ENCODE measurements at regions not wholly inside any gene's neighbourhood (a gene's known extent, or its start where the extent isn't known, plus 50 kb on each side); places are given as distances from the start of the nearest gene placed in this dataset.

GRCh38 chr15:72872066-72872845, 88.7 kb upstream of the ADPGK start:
- Histone ChIP-seq H3K36me3 (ENCODE audit: insufficient read depth, low read length) (no peaks in the 10 kb centered on the region), H3K27ac (ENCODE audit: low read depth, low read length) (no peak overlapping the region), H3K4me1 (ENCODE audit: control insufficient read depth, insufficient read depth, low read length, unreplicated experiment) (no peaks in the 10 kb centered on the region), H2AFZ (ENCODE audit: low read length, unreplicated experiment) (no peak overlapping the region), H3K4me3 (ENCODE audit: low read depth, low read length) (no peak overlapping the region), H3K27me3 (ENCODE audit: insufficient read depth, low read length) (peaks cover 53% of the 10 kb centered on the region), H3K79me2 (ENCODE audit: control insufficient read depth, insufficient read depth, low read length, unreplicated experiment) (no peaks in the 10 kb centered on the region)

GRCh38 chr15:72866866-72867616, 83.5 kb upstream of the ADPGK start:
- Histone ChIP-seq H3K4me3 (ENCODE audit: low read depth, low read length) (no peak overlapping the region), H3K79me2 (ENCODE audit: control insufficient read depth, insufficient read depth, low read length, unreplicated experiment) (no peaks in the 10 kb centered on the region), H3K36me3 (ENCODE audit: insufficient read depth, low read length) (no peaks in the 10 kb centered on the region), H3K4me1 (ENCODE audit: control insufficient read depth, insufficient read depth, low read length, unreplicated experiment) (no peaks in the 10 kb centered on the region), H3K27ac (ENCODE audit: low read depth, low read length) (no peak overlapping the region), H3K27me3 (ENCODE audit: insufficient read depth, low read length) (peaks cover 54% of the 10 kb centered on the region), H2AFZ (ENCODE audit: low read length, unreplicated experiment) (no peak overlapping the region)

DNA sequence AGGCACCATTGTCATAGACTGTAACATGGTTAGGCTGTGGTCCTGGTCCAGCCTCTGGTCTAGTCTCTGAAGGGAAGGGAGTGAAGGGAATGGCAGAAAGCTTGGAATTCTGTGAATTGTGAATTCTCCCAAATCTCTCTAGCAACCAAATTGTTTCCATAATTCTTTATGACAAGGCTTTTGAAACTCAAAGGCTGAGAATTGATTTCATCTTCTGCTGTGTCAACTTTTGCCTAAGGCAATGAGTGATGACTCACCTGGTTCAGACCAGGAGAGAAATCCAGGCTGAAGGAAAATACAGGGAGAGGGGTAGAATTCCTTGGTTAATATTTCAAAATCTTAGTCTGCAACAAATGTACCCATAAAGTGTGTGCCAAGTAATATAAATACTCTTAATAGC, 82.6 kb upstream of the ADPGK start:
- Histone ChIP-seq H3K27me3 (ENCODE audit: insufficient read depth, low read length) (peaks cover 49% of the 10 kb centered on the region), H2AFZ (ENCODE audit: low read length, unreplicated experiment) (no peak overlapping the region), H3K79me2 (ENCODE audit: control insufficient read depth, insufficient read depth, low read length, unreplicated experiment) (no peaks in the 10 kb centered on the region), H3K36me3 (ENCODE audit: insufficient read depth, low read length) (no peaks in the 10 kb centered on the region), H3K27ac (ENCODE audit: low read depth, low read length) (no peak overlapping the region), H3K4me3 (ENCODE audit: low read depth, low read length) (no peak overlapping the region), H3K4me1 (ENCODE audit: control insufficient read depth, insufficient read depth, low read length, unreplicated experiment) (no peaks in the 10 kb centered on the region)

- Histone ChIP-seq H3K27ac (ENCODE audit: low read depth, low read length) (no peak overlapping the region), H3K79me2 (ENCODE audit: control insufficient read depth, insufficient read depth, low read length, unreplicated experiment) (no peaks in the 10 kb centered on the region), H3K4me1 (ENCODE audit: control insufficient read depth, insufficient read depth, low read length, unreplicated experiment) (no peaks in the 10 kb centered on the region), H3K36me3 (ENCODE audit: insufficient read depth, low read length) (no peaks in the 10 kb centered on the region), H3K4me3 (ENCODE audit: low read depth, low read length) (no peak overlapping the region), H3K27me3 (ENCODE audit: insufficient read depth, low read length) (peaks cover 52% of the 10 kb centered on the region), H2AFZ (ENCODE audit: low read length, unreplicated experiment) (no peak overlapping the region)
Measured at GRCh38 chr15:72865486-72865885, 81.9 kb upstream of the ADPGK start.

GRCh38 chr15:72864681-72865080, 81.1 kb upstream of the ADPGK start:
- no peak overlapping the region for H2AFZ ChIP-seq (ENCODE audit: low read length, unreplicated experiment)

GRCh38 chr15:72861354-72861910, 77.9 kb upstream of the ADPGK start:
- H3K4me3 ChIP-seq (ENCODE audit: low read depth, low read length) = no peak overlapping the region
- H3K27ac ChIP-seq (ENCODE audit: low read depth, low read length) = no peak overlapping the region
- no peak overlapping the region for H2AFZ ChIP-seq (ENCODE audit: low read length, unreplicated experiment)
- no peaks in the 10 kb centered on the region for H3K79me2 ChIP-seq (ENCODE audit: control insufficient read depth, insufficient read depth, low read length, unreplicated experiment)
- H3K36me3 ChIP-seq (ENCODE audit: insufficient read depth, low read length) = no peaks in the 10 kb centered on the region
- H3K27me3 ChIP-seq (ENCODE audit: insufficient read depth, low read length) = peaks cover 26% of the 10 kb centered on the region
- no peaks in the 10 kb centered on the region for H3K4me1 ChIP-seq (ENCODE audit: control insufficient read depth, insufficient read depth, low read length, unreplicated experiment)

More at GRCh38 chr15:72864681-72865080, 81.1 kb upstream of the ADPGK start:
- no peak overlapping the region for H3K27ac ChIP-seq (ENCODE audit: low read depth, low read length)
- no peaks in the 10 kb centered on the region for H3K4me1 ChIP-seq (ENCODE audit: control insufficient read depth, insufficient read depth, low read length, unreplicated experiment)
- H3K79me2 ChIP-seq (ENCODE audit: control insufficient read depth, insufficient read depth, low read length, unreplicated experiment) = no peaks in the 10 kb centered on the region
- H3K36me3 ChIP-seq (ENCODE audit: insufficient read depth, low read length) = no peaks in the 10 kb centered on the region
- peaks cover 50% of the 10 kb centered on the region for H3K27me3 ChIP-seq (ENCODE audit: insufficient read depth, low read length)
- H3K4me3 ChIP-seq (ENCODE audit: low read depth, low read length) = no peak overlapping the region

DNA sequence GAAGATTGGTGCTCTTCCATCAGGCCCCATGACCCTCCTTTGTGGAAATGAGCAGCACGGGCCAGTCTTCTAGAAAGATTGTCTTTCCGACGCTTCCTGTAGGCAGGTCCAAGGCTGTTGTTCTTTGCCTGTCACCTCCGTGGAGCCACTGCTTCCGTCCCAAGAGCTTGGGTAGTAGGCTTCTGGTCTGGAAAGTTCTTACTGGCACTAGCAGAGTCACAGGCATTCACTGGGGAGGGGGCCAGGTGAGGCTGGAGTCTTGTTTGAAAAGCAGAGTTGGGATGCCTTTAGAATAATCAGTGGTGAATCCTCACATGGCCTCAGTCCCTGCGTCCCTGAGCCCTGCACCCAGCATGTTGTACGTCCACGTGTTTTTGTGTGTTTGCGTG, 76.2 kb upstream of the ADPGK start:
- Histone ChIP-seq H3K27ac (ENCODE audit: low read depth, low read length) (no peak overlapping the region), H3K4me1 (ENCODE audit: control insufficient read depth, insufficient read depth, low read length, unreplicated experiment) (no peaks in the 10 kb centered on the region), H3K27me3 (ENCODE audit: insufficient read depth, low read length) (peaks cover 14% of the 10 kb centered on the region), H3K4me3 (ENCODE audit: low read depth, low read length) (no peak overlapping the region), H3K36me3 (ENCODE audit: insufficient read depth, low read length) (no peaks in the 10 kb centered on the region), H2AFZ (ENCODE audit: low read length, unreplicated experiment) (no peak overlapping the region), H3K79me2 (ENCODE audit: control insufficient read depth, insufficient read depth, low read length, unreplicated experiment) (no peaks in the 10 kb centered on the region)

- H2AFZ ChIP-seq (ENCODE audit: low read length, unreplicated experiment) = no peak overlapping the region
- no peak overlapping the region for H3K27ac ChIP-seq (ENCODE audit: low read depth, low read length)
- H3K79me2 ChIP-seq (ENCODE audit: control insufficient read depth, insufficient read depth, low read length, unreplicated experiment) = no peaks in the 10 kb centered on the region
- H3K4me3 ChIP-seq (ENCODE audit: low read depth, low read length) = no peak overlapping the region
- H3K27me3 ChIP-seq (ENCODE audit: insufficient read depth, low read length) = peaks cover 9% of the 10 kb centered on the region
- no peaks in the 10 kb centered on the region for H3K36me3 ChIP-seq (ENCODE audit: insufficient read depth, low read length)
- no peaks in the 10 kb centered on the region for H3K4me1 ChIP-seq (ENCODE audit: control insufficient read depth, insufficient read depth, low read length, unreplicated experiment)
Measured at GRCh38 chr15:72859017-72859756, 75.6 kb upstream of the ADPGK start.

DNA sequence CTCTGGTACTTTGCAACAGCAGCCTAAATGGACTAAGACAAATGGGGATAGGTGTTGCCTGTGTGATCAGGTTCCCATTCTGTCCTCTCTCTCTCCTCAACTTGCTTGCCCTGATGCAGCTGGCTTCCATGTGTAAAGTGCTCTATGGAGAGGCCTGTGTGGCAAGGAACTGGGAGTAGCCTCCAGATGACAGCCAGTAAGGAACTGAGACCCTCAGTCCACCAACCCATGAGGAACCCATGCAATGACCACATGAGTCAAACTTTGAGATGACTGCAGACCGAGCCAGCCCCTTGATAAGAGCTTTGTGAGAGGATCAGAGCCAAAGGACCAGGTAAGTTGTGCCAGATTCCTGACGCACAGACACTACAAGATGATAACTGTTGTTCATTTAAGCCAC, 74.6 kb upstream of the ADPGK start:
- Histone ChIP-seq H3K4me3 (ENCODE audit: low read depth, low read length) (no peak overlapping the region), H3K79me2 (ENCODE audit: control insufficient read depth, insufficient read depth, low read length, unreplicated experiment) (no peaks in the 10 kb centered on the region), H3K4me1 (ENCODE audit: control insufficient read depth, insufficient read depth, low read length, unreplicated experiment) (no peaks in the 10 kb centered on the region), H3K27ac (ENCODE audit: low read depth, low read length) (no peak overlapping the region), H3K27me3 (ENCODE audit: insufficient read depth, low read length) (0 out of 2 replicates have a peak, but pooled peaks cover 3% of the 10 kb centered on the region), H3K36me3 (ENCODE audit: insufficient read depth, low read length) (no peaks in the 10 kb centered on the region), H2AFZ (ENCODE audit: low read length, unreplicated experiment) (no peak overlapping the region)

GRCh38 chr15:72857331-72858063, 73.9 kb upstream of the ADPGK start:
- no peak overlapping the region for H2AFZ ChIP-seq (ENCODE audit: low read length, unreplicated experiment)
- H3K36me3 ChIP-seq (ENCODE audit: insufficient read depth, low read length) = no peaks in the 10 kb centered on the region
- no peaks in the 10 kb centered on the region for H3K79me2 ChIP-seq (ENCODE audit: control insufficient read depth, insufficient read depth, low read length, unreplicated experiment)
- H3K27ac ChIP-seq (ENCODE audit: low read depth, low read length) = no peak overlapping the region
- no peak overlapping the region for H3K4me3 ChIP-seq (ENCODE audit: low read depth, low read length)
- H3K27me3 ChIP-seq (ENCODE audit: insufficient read depth, low read length) = 0 out of 2 replicates have a peak, but pooled peaks cover 3% of the 10 kb centered on the region
- H3K4me1 ChIP-seq (ENCODE audit: control insufficient read depth, insufficient read depth, low read length, unreplicated experiment) = no peaks in the 10 kb centered on the region
